ENCODE measurements at regions not wholly inside any gene's neighbourhood (a gene's known extent, or its start where the extent isn't known, plus 50 kb on each side); places are given as distances from the start of the nearest gene placed in this dataset.

DNA sequence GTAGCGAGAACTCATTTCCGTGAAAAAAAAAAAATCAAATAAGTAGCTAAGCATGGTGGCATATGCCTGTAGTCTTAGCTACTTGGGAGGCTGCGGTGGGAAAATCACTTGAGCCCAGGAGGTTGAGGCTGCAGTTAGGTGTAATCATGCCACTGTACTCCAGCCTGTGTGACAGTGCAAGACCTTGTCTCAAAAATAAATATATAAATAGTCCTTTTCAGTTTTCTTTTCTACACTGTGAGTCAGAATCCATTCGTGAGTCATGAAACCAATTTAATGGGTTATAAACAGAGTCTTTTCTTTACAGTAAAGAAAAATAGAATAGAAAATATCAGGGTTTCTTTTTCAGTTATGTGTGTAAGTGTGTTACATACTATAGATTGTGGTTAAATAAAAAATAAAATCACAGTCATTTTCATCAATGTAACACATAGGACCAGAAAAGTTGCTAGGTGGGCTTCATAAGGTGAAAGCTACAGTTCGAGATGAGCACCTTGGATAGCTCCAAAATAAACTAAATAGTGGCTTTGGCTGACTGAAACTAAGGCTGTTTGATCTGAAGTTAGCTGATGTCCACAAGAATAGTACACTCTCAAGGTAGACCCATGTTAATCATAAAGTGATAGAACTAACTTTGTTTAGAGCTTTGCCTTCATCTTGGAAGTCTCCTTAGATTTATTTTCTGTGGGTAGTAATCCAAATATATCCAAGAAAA, 781.1 kb downstream of the GATA3 start:
- no peaks in the 10 kb centered on the region for H3K36me3 ChIP-seq (replicated peaks in 1 of 2; ENCODE audit: control insufficient read depth in 2 of 2, insufficient read depth in 2 of 2, low read length in 2 of 2)
- no peak overlapping the region for H2BK120ac ChIP-seq (ENCODE audit: low read depth, low read length)
- no peak overlapping the region for H3K18ac ChIP-seq (ENCODE audit: low read length)
- no peak overlapping the region for H3K4me3 ChIP-seq (ENCODE audit: low read length in 2 of 2)
- H4K91ac ChIP-seq (ENCODE audit: low read depth, low read length, poor library complexity) = no peak overlapping the region
- no peak overlapping the region for H3K23ac ChIP-seq (ENCODE audit: low read depth, low read length, poor library complexity)
- no peak overlapping the region for H3K4me2 ChIP-seq (ENCODE audit: insufficient read depth, low read length, poor library complexity, severe bottlenecking)
- no peak overlapping the region for H2AFZ ChIP-seq (ENCODE audit: low read length)
- no peak overlapping the region for H2BK15ac ChIP-seq (ENCODE audit: low read length)
- H3K79me1 ChIP-seq (ENCODE audit: low read depth, low read length) = no peaks in the 10 kb centered on the region
- H4K8ac ChIP-seq (ENCODE audit: low read depth, low read length) = no peak overlapping the region
- H2BK12ac ChIP-seq (ENCODE audit: low read length) = no peak overlapping the region
- H3K9me3 ChIP-seq (replicated peaks in 1 of 2; ENCODE audit: control insufficient read depth in 2 of 2, insufficient read depth in 1 of 2, low read depth in 1 of 2, low read length in 2 of 2) = peaks cover 0 to 2% of the 10 kb centered on the region in 2 donors
- no CpG with 5 or more reads among the region's 5 CpGs for WGBS, 2 donors (ENCODE audit: extremely low coverage in 2 of 2, insufficient read length in 2 of 2, insufficient replicate concordance in 1 of 2)
- no peak overlapping the region for H2BK5ac ChIP-seq (ENCODE audit: low read length)
- H3K9ac ChIP-seq (ENCODE audit: low read depth, low read length, poor library complexity) = no peak overlapping the region
- no peak overlapping the region for H3K4ac ChIP-seq (ENCODE audit: low read length)
- H2AK5ac ChIP-seq (ENCODE audit: low read depth, low read length) = no peak overlapping the region
- H3K27me3 ChIP-seq (ENCODE audit: control insufficient read depth in 3 of 3, insufficient read depth in 3 of 3, low read depth in 1 of 3, low read length in 3 of 3) = no peaks in the 10 kb centered on the region
- no peaks in the 10 kb centered on the region for H3K4me1 ChIP-seq (ENCODE audit: control insufficient read depth in 2 of 2, insufficient read depth in 1 of 2, low read depth in 1 of 2, low read length in 2 of 2)
- DNase-seq (ENCODE audit: low spot score) = no peak
- H3K14ac ChIP-seq (ENCODE audit: low read length) = no peak overlapping the region
- H3K27ac ChIP-seq (replicated peaks; ENCODE audit: low read length) = no peak overlapping the region

DNA sequence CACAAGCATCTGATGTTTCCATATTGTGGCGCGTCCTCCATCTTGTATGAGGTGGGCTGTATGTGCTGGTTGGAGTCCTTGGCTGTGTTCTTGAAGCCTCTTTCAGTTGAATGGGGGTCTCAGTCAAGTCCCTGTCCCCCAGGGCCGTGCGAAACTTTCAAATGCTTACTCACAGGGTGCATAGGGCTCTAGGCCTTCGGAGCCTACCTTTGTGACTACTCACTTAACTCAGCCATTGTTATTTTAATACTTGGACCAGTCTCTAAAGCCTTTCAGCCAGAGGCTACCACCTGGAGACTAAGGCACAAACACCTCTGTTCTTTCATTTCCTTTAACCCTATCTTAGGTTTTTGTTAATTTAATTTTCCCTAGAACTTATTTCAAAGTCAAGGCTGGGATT, 785.9 kb downstream of the GATA3 start:
- no CpG with 5 or more reads among the region's 5 CpGs for WGBS, 2 donors (ENCODE audit: extremely low coverage in 2 of 2, insufficient read length in 2 of 2, insufficient replicate concordance in 1 of 2)
- H3K27ac ChIP-seq (replicated peaks; ENCODE audit: low read length) = no peak overlapping the region

DNA sequence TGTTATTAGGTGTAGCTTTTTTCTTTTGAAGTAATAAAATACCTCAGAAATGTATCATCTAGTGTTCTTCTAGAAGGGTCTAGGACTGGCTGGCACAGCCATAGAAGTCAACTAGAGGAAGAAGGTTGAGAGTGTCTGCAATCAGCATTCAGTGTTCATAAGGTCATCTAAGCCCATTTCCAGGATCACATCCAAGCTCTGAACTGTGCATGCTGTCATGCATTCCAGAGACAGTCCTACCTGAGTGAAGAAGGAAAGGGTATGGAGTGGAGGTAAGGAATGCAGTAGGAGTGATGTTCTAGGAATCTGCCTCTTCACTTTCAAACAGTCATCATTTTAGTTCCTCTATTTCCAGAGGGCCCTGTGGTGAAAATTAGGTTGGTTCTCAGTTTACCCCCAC, 789.7 kb downstream of the GATA3 start:
- no peak overlapping the region for H2BK12ac ChIP-seq (ENCODE audit: low read length)
- no peak overlapping the region for H2BK120ac ChIP-seq (ENCODE audit: low read depth, low read length)
- DNase-seq (ENCODE audit: low spot score) = no peak
- no peak overlapping the region for H3K4me2 ChIP-seq (ENCODE audit: insufficient read depth, low read length, poor library complexity, severe bottlenecking)
- no peak overlapping the region for H3K18ac ChIP-seq (ENCODE audit: low read length)
- no peak overlapping the region for H3K4me3 ChIP-seq (ENCODE audit: low read length in 2 of 2)
- H4K8ac ChIP-seq (ENCODE audit: low read depth, low read length) = no peak overlapping the region
- peaks cover 0 to 2% of the 10 kb centered on the region in 2 donors for H3K9me3 ChIP-seq (replicated peaks in 1 of 2; ENCODE audit: control insufficient read depth in 2 of 2, insufficient read depth in 1 of 2, low read depth in 1 of 2, low read length in 2 of 2)
- H3K4ac ChIP-seq (ENCODE audit: low read length) = no peak overlapping the region
- no peak overlapping the region for H2BK15ac ChIP-seq (ENCODE audit: low read length)
- no peaks in the 10 kb centered on the region for H3K79me1 ChIP-seq (ENCODE audit: low read depth, low read length)
- H4K91ac ChIP-seq (ENCODE audit: low read depth, low read length, poor library complexity) = no peak overlapping the region
- H3K14ac ChIP-seq (ENCODE audit: low read length) = no peak overlapping the region
- H3K36me3 ChIP-seq (replicated peaks in 1 of 2; ENCODE audit: control insufficient read depth in 2 of 2, insufficient read depth in 2 of 2, low read length in 2 of 2) = no peaks in the 10 kb centered on the region
- H2AFZ ChIP-seq (ENCODE audit: low read length) = no peak overlapping the region
- H3K27ac ChIP-seq (replicated peaks; ENCODE audit: low read length) = no peak overlapping the region
- H2BK5ac ChIP-seq (ENCODE audit: low read length) = no peak overlapping the region
- no peaks in the 10 kb centered on the region for H3K27me3 ChIP-seq (ENCODE audit: control insufficient read depth in 3 of 3, insufficient read depth in 3 of 3, low read depth in 1 of 3, low read length in 3 of 3)
- H2AK5ac ChIP-seq (ENCODE audit: low read depth, low read length) = no peak overlapping the region
- no peaks in the 10 kb centered on the region for H3K4me1 ChIP-seq (ENCODE audit: control insufficient read depth in 2 of 2, insufficient read depth in 1 of 2, low read depth in 1 of 2, low read length in 2 of 2)
- no peak overlapping the region for H3K23ac ChIP-seq (ENCODE audit: low read depth, low read length, poor library complexity)
- no peak overlapping the region for H3K9ac ChIP-seq (ENCODE audit: low read depth, low read length, poor library complexity)

More for the DNA sequence above, 785.9 kb downstream of the GATA3 start:
- DNase-seq (ENCODE audit: low spot score) = no peak
- no peak overlapping the region for H2BK12ac ChIP-seq (ENCODE audit: low read length)
- H3K36me3 ChIP-seq (replicated peaks in 1 of 2; ENCODE audit: control insufficient read depth in 2 of 2, insufficient read depth in 2 of 2, low read length in 2 of 2) = no peaks in the 10 kb centered on the region
- H3K18ac ChIP-seq (ENCODE audit: low read length) = no peak overlapping the region
- H3K4ac ChIP-seq (ENCODE audit: low read length) = no peak overlapping the region
- no peak overlapping the region for H3K23ac ChIP-seq (ENCODE audit: low read depth, low read length, poor library complexity)
- no peak overlapping the region for H4K8ac ChIP-seq (ENCODE audit: low read depth, low read length)
- no peak overlapping the region for H3K4me3 ChIP-seq (ENCODE audit: low read length in 2 of 2)
- H3K4me1 ChIP-seq (ENCODE audit: control insufficient read depth in 2 of 2, insufficient read depth in 1 of 2, low read depth in 1 of 2, low read length in 2 of 2) = no peaks in the 10 kb centered on the region
- no peak overlapping the region for H4K91ac ChIP-seq (ENCODE audit: low read depth, low read length, poor library complexity)
- no peaks in the 10 kb centered on the region for H3K27me3 ChIP-seq (ENCODE audit: control insufficient read depth in 3 of 3, insufficient read depth in 3 of 3, low read depth in 1 of 3, low read length in 3 of 3)
- H3K14ac ChIP-seq (ENCODE audit: low read length) = no peak overlapping the region
- H2AK5ac ChIP-seq (ENCODE audit: low read depth, low read length) = no peak overlapping the region
- H2BK120ac ChIP-seq (ENCODE audit: low read depth, low read length) = no peak overlapping the region
- H2AFZ ChIP-seq (ENCODE audit: low read length) = no peak overlapping the region
- H3K9ac ChIP-seq (ENCODE audit: low read depth, low read length, poor library complexity) = no peak overlapping the region
- H3K79me1 ChIP-seq (ENCODE audit: low read depth, low read length) = no peaks in the 10 kb centered on the region
- H3K9me3 ChIP-seq (replicated peaks in 1 of 2; ENCODE audit: control insufficient read depth in 2 of 2, insufficient read depth in 1 of 2, low read depth in 1 of 2, low read length in 2 of 2) = peaks cover 0 to 2% of the 10 kb centered on the region in 2 donors
- no peak overlapping the region for H2BK15ac ChIP-seq (ENCODE audit: low read length)
- no peak overlapping the region for H3K4me2 ChIP-seq (ENCODE audit: insufficient read depth, low read length, poor library complexity, severe bottlenecking)
- no peak overlapping the region for H2BK5ac ChIP-seq (ENCODE audit: low read length)

DNA sequence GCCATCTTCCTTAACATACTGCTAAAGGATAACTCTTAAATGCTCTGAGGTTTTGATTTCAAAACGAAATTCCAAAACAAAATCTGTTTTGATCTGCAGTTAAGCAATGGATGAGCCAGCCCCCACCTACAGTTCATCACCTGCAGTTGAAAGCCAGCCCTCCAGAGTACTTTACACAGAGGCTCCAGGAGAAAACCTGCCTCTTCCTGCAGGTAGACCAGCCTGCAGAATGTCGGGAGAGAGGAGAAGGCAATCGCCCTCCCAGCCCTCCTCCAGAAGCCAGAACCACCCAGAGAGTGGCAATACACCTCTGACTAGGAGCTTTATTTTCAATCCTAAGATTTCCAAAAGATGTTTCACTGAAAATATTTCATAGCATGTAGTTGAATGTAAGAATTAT, 798.1 kb downstream of the GATA3 start:
- Histone ChIP-seq H3K4me1 (ENCODE audit: control insufficient read depth in 2 of 2, insufficient read depth in 1 of 2, low read depth in 1 of 2, low read length in 2 of 2) (no peaks in the 10 kb centered on the region), H3K4ac (ENCODE audit: low read length) (no peak overlapping the region), H3K27me3 (ENCODE audit: control insufficient read depth in 3 of 3, insufficient read depth in 3 of 3, low read depth in 1 of 3, low read length in 3 of 3) (no peaks in the 10 kb centered on the region), H3K23ac (ENCODE audit: low read depth, low read length, poor library complexity) (no peak overlapping the region), H3K79me1 (ENCODE audit: low read depth, low read length) (no peaks in the 10 kb centered on the region), H3K9ac (ENCODE audit: low read depth, low read length, poor library complexity) (no peak overlapping the region), H3K18ac (ENCODE audit: low read length) (no peak overlapping the region), H2BK120ac (ENCODE audit: low read depth, low read length) (no peak overlapping the region), H3K36me3 (replicated peaks in 1 of 2; ENCODE audit: control insufficient read depth in 2 of 2, insufficient read depth in 2 of 2, low read length in 2 of 2) (no peaks in the 10 kb centered on the region), H2AK5ac (ENCODE audit: low read depth, low read length) (no peak overlapping the region), H3K9me3 (replicated peaks in 1 of 2; ENCODE audit: control insufficient read depth in 2 of 2, insufficient read depth in 1 of 2, low read depth in 1 of 2, low read length in 2 of 2) (no peaks in the 10 kb centered on the region), H2BK5ac (ENCODE audit: low read length) (no peak overlapping the region), H2AFZ (ENCODE audit: low read length) (no peak overlapping the region), H3K14ac (ENCODE audit: low read length) (no peak overlapping the region), H2BK12ac (ENCODE audit: low read length) (no peak overlapping the region), H3K27ac (replicated peaks; ENCODE audit: low read length) (no peak overlapping the region), H2BK15ac (ENCODE audit: low read length) (no peak overlapping the region), H3K4me2 (ENCODE audit: insufficient read depth, low read length, poor library complexity, severe bottlenecking) (no peak overlapping the region), H4K8ac (ENCODE audit: low read depth, low read length) (no peak overlapping the region), H4K91ac (ENCODE audit: low read depth, low read length, poor library complexity) (no peak overlapping the region), H3K4me3 (ENCODE audit: low read length in 2 of 2) (no peak overlapping the region)
- DNase-seq (ENCODE audit: low spot score) = no peak
- WGBS, 2 donors (ENCODE audit: extremely low coverage in 2 of 2, insufficient read length in 2 of 2, insufficient replicate concordance in 1 of 2) = no CpG with 5 or more reads among the region's 3 CpGs

All from neuronal stem cell (in vitro differentiated cells).